HG03060 (cell line): ENCODE measurements at regions not wholly inside any gene's neighbourhood (a gene's known extent, or its start where the extent isn't known, plus 50 kb on each side); places are given as distances from the start of the nearest gene placed in this dataset.
"Not testable (repeated sequence)": the region's sequence is repeated elsewhere in the genome, so short reads cannot be mapped to it uniquely, and the experiment has no call there.

ENCODE experiments used
- ATAC-seq: cut with Tn5 transposase; IDR thresholded peaks from one replicate; pipeline ENCODE4 v1.9.1; 2021; ENCODE audit warnings: low read depth, moderate number of reproducible peaks; ENCODE audit not compliant: unreplicated experiment

- no peak for ATAC-seq
Measured at GRCh38 chr10:90226517-90226916, 525.1 kb downstream of the KIF20B start.

- no peak for ATAC-seq
Measured at GRCh38 chr10:90227217-90227656, 525.8 kb downstream of the KIF20B start.

DNA sequence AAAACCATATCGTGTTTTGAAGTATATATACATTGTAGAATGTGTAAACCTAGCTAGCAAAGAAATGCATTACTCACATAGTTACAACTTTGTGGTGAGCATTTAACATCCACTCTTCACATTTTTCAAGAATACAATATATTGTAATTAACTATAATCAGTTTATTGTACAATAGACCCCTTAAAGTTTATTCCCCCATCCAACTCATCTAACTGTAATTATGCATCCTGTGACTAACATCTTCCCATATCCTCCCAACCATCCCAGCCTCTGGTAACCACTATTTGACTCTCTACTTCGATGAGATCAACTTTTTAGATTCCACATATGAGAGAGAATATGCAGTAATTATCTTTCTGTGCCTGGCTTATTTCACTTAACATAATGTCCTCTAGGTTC lies 526.4 kb downstream of the KIF20B start:
- ATAC-seq: no peak

DNA sequence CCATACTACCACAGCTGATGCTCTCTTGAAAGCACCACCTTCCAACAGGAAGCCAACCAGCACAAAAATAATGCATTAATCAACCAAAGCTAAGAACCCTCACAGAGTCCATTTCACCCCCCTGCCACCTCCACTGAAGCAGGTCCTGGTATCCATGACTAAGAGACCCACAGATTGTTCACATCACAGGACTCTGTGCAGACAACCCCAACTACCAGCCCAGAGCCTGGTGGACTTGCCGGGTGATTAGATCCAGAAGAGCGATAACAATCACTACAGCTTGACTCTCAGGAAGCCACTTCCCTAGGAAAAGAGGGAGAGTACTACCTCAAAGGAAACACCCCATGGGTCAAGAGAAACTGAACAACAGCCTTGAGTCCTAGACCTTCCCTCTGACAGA lies 528.1 kb downstream of the KIF20B start:
- ATAC-seq: no peak

GRCh38 chr10:90233805-90234204 lies 532.4 kb downstream of the KIF20B start:
- ATAC-seq: not testable (repeated sequence)

- ATAC-seq: no peak
Measured at GRCh38 chr10:90245623-90246022, 544.2 kb downstream of the KIF20B start.

DNA sequence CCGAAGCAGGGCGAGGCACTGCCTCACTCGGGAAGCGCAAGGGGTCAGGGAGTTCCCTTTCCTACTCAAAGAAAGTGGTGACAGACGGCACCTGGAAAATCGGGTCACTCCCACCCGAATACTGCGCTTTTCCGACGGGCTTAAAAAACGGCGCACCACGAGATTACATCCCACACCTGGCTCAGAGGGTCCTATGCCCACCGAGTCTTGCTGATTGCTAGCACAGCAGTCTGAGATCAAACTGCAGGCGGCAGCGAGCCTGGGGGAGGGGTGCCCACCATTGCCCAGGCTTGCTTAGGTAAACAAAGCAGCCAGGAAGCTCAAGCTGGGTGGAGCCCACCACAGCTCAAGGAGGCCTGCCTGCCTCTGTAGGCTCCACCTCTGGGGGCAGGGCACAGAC lies 549.4 kb downstream of the KIF20B start:
- not testable (repeated sequence) for ATAC-seq

- no peak for ATAC-seq
Measured at GRCh38 chr10:90269699-90270098, 568.3 kb downstream of the KIF20B start.

DNA sequence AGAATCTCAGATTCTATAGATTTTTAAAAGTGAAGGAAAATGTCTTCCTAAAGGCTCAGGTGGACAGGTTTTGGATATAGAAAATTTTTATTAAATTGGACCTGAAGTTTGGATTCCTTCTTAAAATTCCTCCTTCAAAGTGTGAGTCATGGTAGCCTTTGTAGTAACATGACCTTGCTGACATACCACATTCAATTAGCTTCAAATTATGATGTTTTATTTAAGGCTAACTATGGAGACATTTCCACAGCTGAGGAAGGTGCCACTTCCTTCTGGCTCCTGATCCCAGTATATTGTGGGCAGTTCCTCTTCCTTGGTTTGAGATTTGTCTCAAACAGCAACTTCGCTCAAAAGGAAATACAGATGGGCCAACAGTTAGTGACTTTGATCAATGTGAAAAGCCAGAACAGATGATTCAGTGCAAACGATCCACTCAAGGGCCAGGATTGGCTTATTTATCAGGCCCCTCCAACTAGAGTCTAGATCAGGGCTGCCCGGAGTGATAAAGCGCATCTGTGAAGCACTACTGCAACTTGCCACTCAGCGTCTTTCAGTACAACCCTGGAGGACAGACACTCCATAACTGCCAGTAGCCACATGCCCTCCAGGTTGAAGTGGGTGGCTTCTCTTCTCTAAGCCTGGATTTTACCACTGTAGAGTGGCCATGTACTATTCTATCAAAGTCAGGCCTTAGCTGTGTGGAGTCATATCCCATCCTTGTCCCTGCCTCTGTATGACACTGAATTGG lies 573.5 kb downstream of the KIF20B start:
- no peak for ATAC-seq

GRCh38 chr10:90276894-90277475 lies 575.6 kb downstream of the KIF20B start:
- no peak for ATAC-seq

DNA sequence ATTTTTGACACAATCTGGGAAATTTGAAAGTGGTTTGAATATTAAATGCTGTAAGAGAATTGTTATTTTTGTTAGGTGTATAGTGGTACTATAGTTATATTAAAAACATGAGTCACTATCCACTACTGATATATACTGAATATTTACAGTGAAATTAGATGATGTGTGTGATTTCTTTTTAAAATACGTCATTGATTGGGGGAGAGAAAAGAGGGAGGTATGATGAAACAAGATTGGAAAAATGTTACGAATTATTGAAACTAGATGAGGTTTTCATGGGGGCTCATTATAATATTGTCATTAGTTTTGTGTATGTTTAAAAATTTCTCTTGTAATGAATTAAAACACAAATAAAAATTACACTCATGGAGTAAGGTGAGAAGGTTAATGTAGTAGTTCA lies 571.4 kb downstream of the HTR7 start:
- no peak for ATAC-seq

- no peak for ATAC-seq
Measured at GRCh38 chr10:90286941-90287340, 570.9 kb downstream of the HTR7 start.

DNA sequence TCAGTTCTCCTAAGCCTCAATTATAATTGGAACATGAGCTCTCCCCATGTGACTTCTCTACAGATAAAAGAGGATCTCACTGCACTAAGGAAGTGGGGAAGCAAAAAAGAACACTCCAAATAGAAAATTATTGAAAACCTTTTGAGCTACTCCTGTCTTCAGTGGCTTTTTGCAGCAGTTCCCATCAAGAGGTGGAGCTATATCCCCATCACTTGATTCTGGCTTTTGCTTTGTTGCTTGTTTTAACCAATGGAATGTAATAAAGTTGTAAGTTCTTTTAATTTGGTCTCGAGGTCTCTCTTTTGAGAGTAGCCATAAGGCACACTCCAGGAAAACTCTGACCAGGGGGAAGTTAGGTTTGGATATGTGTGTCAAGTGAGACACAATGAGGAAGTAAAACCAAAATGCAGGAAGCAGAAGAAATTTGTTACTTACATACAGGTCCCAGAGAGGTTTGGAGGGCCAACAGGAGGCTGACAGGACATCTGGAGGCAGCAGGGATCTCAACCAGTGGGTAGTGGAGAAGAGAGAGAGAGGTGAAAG lies 569.4 kb downstream of the HTR7 start:
- no peak for ATAC-seq

GRCh38 chr10:90289037-90289436 lies 568.8 kb downstream of the HTR7 start:
- ATAC-seq: no peak

GRCh38 chr10:90293616-90294015 lies 564.2 kb downstream of the HTR7 start:
- ATAC-seq: no peak

DNA sequence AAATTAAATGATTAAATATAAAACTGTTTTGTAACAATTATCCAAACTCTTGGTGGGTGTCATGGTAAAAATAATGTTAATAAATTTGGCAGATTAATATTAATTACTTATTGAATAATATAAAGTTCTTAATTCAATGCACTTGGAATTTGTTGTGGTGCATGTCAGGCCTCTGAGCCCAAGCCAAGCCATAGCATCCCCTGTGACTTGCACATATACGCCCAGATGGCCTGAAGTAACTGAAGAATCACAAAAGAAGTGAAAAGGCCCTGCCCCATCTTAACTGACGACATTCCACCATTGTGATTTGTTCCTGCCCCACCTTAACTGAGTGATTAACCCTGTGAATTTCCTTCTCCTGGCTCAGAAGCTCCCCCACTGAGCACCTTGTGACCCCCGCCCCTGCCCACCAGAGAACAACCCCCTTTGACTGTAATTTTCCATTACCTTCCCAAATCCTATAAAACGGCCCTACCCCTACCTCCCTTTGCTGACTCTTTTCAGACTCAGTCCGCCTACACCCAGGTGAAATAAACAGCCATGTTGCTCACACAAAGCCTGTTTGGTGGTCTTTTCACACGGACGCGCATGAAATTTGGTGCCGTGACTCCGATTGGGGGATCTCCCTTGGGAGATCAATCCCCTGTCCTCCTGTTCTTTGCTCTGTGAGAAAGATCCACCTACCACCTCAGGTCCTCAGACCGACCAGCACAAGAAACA lies 562.9 kb downstream of the HTR7 start:
- ATAC-seq: not testable (repeated sequence)

DNA sequence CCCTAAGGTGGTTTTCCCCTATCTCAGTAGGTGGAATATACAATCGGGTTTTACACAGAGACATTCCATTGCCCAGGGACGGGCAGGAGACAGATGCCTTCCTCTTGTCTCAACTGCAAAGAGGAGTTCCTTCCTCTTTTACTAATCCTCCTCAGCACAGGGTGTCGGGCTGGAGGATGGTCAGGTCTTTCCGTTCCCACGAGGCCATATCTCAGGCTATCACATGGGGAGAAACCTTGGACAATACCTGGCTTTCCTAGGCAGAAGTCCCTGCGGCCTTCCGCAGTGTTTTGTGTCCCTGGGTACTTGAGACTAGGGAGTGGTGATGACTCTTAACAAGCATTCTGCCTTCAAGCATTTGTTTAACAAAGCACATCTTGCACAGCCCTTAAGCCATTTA lies 555.8 kb downstream of the HTR7 start:
- not testable (repeated sequence) for ATAC-seq

DNA sequence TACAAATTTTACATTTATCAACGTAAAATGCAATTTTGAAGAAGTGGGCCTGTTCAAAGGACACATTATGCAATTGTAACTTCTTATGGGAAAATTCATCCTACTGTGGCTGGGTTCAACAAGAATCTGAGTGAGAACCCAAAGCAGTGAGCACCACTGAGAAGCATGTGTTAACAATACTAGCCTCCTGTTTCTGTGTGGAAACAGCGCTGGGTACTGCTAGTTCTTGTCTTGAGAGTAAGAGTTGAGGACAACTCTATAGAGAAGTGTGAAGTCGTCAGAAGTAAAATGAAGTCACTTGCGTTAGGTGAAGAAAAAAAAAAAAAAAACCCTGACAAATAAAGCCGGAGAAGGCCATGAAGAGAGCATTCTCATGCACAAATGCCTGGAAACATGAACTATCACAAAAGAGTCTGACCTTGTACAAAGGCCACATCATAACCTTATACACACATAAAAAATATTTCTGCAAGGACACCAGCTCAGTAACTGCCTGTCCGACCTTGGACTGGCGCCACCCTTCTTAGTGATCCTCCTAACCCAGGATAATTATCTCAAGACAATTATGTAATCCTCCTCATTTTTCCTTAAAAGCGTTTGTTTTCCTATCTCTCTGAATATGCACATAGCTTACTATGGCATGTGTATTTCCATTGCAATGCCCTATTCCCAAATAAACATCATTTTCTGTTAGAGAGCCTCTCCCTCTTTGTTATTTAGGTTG lies 554.9 kb downstream of the HTR7 start:
- ATAC-seq: no peak

- no peak for ATAC-seq
Measured at GRCh38 chr10:90304533-90304932, 553.3 kb downstream of the HTR7 start.

GRCh38 chr10:90306187-90306586 lies 551.7 kb downstream of the HTR7 start:
- no peak for ATAC-seq

DNA sequence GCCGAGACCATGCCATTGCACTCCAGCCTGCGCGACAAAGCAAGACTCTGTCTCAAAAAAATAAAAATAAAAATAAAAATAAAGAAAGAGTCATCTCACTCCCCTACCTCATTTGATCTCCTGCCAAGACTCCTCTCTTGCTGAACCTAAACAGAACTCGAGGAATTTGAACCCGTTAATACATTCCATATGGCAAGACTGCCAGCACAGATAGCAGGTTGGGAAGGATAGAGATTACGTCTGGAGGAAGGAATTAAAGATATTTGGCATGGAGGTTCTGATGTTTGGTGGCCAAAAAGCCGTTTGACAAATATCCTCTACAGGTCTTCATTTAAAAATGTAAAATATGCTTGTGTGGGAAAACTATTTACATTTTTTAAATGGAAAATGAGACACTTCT lies 549.6 kb downstream of the HTR7 start:
- ATAC-seq: no peak
